Bronchial epithelial cell (primary cell): ENCODE measurements at regions not wholly inside any gene's neighbourhood (a gene's known extent, or its start where the extent isn't known, plus 50 kb on each side); places are given as distances from the start of the nearest gene placed in this dataset.

Experiments used
- DNase-seq: peaks from one replicate; pipeline ENCODE4 v3.0.0-alpha.2; 2010; ENCODE audit warnings: low read depth
- FAIRE-seq: peaks from 2 replicates; lab custom pipeline; 2011; peaks lifted over from hg19 to GRCh38; lab: Jason Lieb, UNC
- H3K27me3 ChIP-seq: 2 replicates; pipeline ENCODE4 v1.5.1; 2011; ENCODE audit warnings: low read length; ENCODE audit not compliant: control insufficient read depth, insufficient read depth
- H3K36me3 ChIP-seq: 2 replicates; pipeline ENCODE4 v1.5.1; 2011; ENCODE audit warnings: low read length; ENCODE audit not compliant: control insufficient read depth, insufficient read depth
- H3K4me3 ChIP-seq: 2 replicates; pipeline ENCODE4 v1.5.1; 2011; ENCODE audit warnings: mild to moderate bottlenecking, low read depth, low read length, control low read depth
- CTCF ChIP-seq: IDR thresholded peaks from 2 replicates; pipeline ENCODE4 v1.5.1; 2011; ENCODE audit warnings: mild to moderate bottlenecking, moderate library complexity, low read length, control low read depth, inconsistent platforms; ENCODE audit not compliant: insufficient read depth, severe bottlenecking

- TF ChIP-seq CTCF: no peak
- H3K4me3 ChIP-seq: no peak overlapping the region
- no peaks in the 10 kb centered on the region for H3K36me3 ChIP-seq
- FAIRE-seq (no peak), DNase-seq (no peak)
- H3K27me3 ChIP-seq: no peaks in the 10 kb centered on the region
These were observed 135.9 kb downstream of the CYP26B1 start for GRCh38 chr2:72011791-72012190.

- FAIRE-seq: no peak
These were observed 136.3 kb downstream of the CYP26B1 start for GRCh38 chr2:72011370-72011689.

GRCh38 chr2:72010647-72011369 is 136.9 kb downstream of the CYP26B1 start:
- DNase-seq (no peak), FAIRE-seq (no peak)
- no peaks in the 10 kb centered on the region for H3K27me3 ChIP-seq
- TF ChIP-seq CTCF: no peak
- H3K36me3 ChIP-seq: no peaks in the 10 kb centered on the region
- H3K4me3 ChIP-seq: no peak overlapping the region

More at GRCh38 chr2:72011370-72011689, 136.3 kb downstream of the CYP26B1 start:
- TF ChIP-seq CTCF: no peak
- no peak for DNase-seq
- Histone ChIP-seq H3K36me3 (no peaks in the 10 kb centered on the region), H3K4me3 (no peak overlapping the region), H3K27me3 (no peaks in the 10 kb centered on the region)

- H3K4me3 ChIP-seq: no peak overlapping the region
- no peaks in the 10 kb centered on the region for H3K27me3 ChIP-seq
- TF ChIP-seq CTCF: no peak
- no peak for FAIRE-seq
- no peaks in the 10 kb centered on the region for H3K36me3 ChIP-seq
- no peak for DNase-seq
These were observed 139.1 kb downstream of the CYP26B1 start for GRCh38 chr2:72008608-72009007.

GRCh38 chr2:72007402-72007801 is 140.3 kb downstream of the CYP26B1 start:
- TF ChIP-seq CTCF: no peak
- no peak overlapping the region for H3K4me3 ChIP-seq
- no peaks in the 10 kb centered on the region for H3K27me3 ChIP-seq
- FAIRE-seq (no peak), DNase-seq (no peak)
- no peaks in the 10 kb centered on the region for H3K36me3 ChIP-seq
